Mucosa of descending colon (tissue), 3 donors: ENCODE measurements at regions not wholly inside any gene's neighbourhood (a gene's known extent, or its start where the extent isn't known, plus 50 kb on each side); places are given as distances from the start of the nearest gene placed in this dataset.

Source experiments
- ATAC-seq: fragments of 200-7000 bp; cut with Tn5 transposase; one replicate; pipeline ENCODE4 v1.9.1; 2020; ENCODE audit warnings: mild to moderate bottlenecking, moderate library complexity
- DNase-seq, 3 donors: peaks; one replicate each; pipeline ENCODE4 v3.0.0-alpha.2; 2020
- H3K36me3 ChIP-seq: fragments of 200-600 bp; one replicate; pipeline ENCODE4 v1.8.0; 2021; ENCODE audit warnings: low read depth, mild to moderate bottlenecking
- H3K4me1 ChIP-seq: fragments of 200-600 bp; one replicate; pipeline ENCODE4 v1.8.0; 2021; ENCODE audit warnings: low read depth, mild to moderate bottlenecking
- H3K4me3 ChIP-seq: fragments of 200-600 bp; one replicate; pipeline ENCODE4 v1.8.0; 2021; ENCODE audit warnings: mild to moderate bottlenecking
- H3K9me3 ChIP-seq: fragments of 200-600 bp; one replicate; pipeline ENCODE4 v1.8.0; 2021; ENCODE audit warnings: mild to moderate bottlenecking
- CTCF ChIP-seq: fragments of 200-600 bp; IDR thresholded peaks from one replicate; pipeline ENCODE4 v1.8.0; 2022; ENCODE audit warnings: antibody characterized with exemption, mild to moderate bottlenecking
- intact Hi-C, 2 donors: fragments of 100-400 bp; cut with DNase I in 1 of 2; cut with micrococcal nuclease in 1 of 2; formaldehyde crosslinking; loops; one replicate each; pipeline versions ENCODE4 v1.11.0 to v1.11.1; 2022; cut with DNase I, micrococcal nuclease
- donor health status: DM: no; HTN: no; CAD: no; lungs with moderate emphysema.
- donor health status: DM: no; HTN: no; CAD: no.
- donor health status: DM: no; HTN: yes; CAD: no.

DNA sequence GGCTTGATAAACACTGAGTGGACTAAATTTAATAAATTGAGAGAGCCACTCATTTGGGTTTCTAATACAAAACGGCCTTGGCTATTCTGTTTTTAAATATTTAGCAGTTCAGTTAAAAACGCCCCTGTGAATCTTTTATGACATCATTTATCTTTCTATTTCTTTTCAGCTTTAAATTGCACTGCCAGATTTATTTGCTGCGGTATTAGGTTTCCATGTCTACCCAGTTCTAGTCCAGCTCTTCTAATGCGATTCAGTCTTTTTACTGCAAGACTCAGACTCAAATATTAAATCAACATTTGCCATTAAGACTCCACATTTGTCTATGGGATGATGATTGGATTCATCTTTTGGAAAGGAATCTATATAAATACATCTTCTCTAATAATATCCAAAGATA lies 2174.3 kb upstream of the PIK3C3 start:
- H3K4me3 ChIP-seq = no peak overlapping the region
- H3K36me3 ChIP-seq = no peaks in the 10 kb centered on the region
- ATAC-seq (no peak), DNase-seq (no peak)
- no peaks in the 10 kb centered on the region for H3K4me1 ChIP-seq
- H3K9me3 ChIP-seq = no peaks in the 10 kb centered on the region
- TF ChIP-seq CTCF = no peak
- intact Hi-C loops = no loop called here

DNA sequence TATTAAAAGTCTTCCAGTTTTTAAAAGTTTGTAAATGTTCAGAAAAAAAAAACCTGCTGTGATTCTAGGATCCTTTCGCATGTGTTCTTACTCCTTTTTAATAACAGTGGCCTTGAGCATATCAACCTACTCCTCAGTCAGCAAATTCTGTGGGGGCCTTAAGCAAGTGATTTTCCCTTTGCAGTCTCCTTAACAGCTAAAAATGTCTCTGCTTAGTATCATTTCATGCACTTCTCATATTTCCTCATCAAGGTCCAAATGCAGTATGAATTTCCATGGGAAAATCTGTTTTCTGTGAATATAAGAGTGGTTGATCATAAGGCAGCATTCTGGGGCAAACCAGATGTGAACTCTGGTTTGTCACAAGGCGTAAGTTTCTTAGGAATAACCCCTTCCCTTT lies 2175.1 kb upstream of the PIK3C3 start:
- no peak for TF ChIP-seq CTCF
- intact Hi-C loops = no loop called here
- Histone ChIP-seq H3K36me3 (no peaks in the 10 kb centered on the region), H3K4me3 (no peak overlapping the region), H3K4me1 (no peaks in the 10 kb centered on the region), H3K9me3 (no peaks in the 10 kb centered on the region)
- DNase-seq (no peak), ATAC-seq (no peak)

DNA sequence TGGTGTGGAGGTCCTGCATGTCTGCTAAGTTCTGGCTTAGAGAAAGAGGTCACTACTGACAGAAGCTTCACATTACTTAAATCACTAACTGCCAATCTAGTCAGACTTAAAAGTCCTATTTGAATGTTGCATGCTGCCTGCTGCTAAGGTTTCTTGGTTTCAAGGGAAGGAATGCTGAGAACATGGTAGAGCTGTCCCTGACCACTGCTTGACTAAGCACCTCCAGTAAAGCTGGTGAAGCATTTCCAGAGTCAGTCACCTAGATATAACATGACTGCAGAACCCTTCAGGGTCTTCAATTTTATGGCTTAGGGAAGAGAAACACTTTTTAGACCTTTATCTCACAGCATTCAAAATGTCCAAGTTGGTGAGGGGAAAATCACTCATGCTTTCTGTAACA lies 2178.3 kb upstream of the PIK3C3 start:
- no peak for ATAC-seq

DNA sequence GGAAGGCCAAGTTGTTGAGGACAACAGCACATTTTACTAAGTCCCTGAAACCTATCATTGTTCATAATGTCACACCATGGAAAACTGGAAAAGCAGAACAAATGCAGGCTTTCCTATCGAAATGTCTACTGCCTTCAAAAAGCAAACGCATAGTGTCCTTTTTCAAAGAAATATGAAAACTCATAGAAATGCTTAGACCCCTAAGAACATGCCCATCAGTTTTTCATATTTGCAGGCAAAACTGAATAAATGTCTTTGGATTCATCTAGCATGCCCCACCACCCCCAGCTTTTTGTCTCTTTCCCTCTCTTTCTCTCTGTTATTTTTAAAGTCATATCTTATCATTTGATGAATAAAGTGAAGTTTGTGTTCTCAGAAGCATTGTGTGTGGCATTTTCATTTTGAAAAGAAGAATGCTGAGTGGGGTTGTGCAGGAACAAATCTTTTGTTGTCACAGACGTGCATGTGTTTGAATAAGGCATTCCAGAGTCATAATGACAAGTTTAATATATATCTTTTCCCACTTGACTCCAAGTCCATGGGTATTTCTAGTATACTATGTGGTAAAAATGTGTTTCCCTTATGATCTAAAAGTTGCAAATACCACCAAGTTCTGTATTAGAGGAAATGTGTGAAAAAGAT lies 2180.0 kb upstream of the PIK3C3 start:
- H3K4me1 ChIP-seq = no peaks in the 10 kb centered on the region
- intact Hi-C loops = no loop called here
- no peaks in the 10 kb centered on the region for H3K36me3 ChIP-seq
- H3K9me3 ChIP-seq = no peaks in the 10 kb centered on the region
- DNase-seq (no peak), ATAC-seq (no peak)
- TF ChIP-seq CTCF = no peak
- H3K4me3 ChIP-seq = no peak overlapping the region

More for the DNA sequence above, 2178.3 kb upstream of the PIK3C3 start:
- DNase-seq = no peak
- H3K4me1 ChIP-seq = no peaks in the 10 kb centered on the region
- H3K9me3 ChIP-seq = no peaks in the 10 kb centered on the region
- TF ChIP-seq CTCF = no peak
- H3K4me3 ChIP-seq = no peak overlapping the region
- intact Hi-C loops = no loop called here
- H3K36me3 ChIP-seq = no peaks in the 10 kb centered on the region

DNA sequence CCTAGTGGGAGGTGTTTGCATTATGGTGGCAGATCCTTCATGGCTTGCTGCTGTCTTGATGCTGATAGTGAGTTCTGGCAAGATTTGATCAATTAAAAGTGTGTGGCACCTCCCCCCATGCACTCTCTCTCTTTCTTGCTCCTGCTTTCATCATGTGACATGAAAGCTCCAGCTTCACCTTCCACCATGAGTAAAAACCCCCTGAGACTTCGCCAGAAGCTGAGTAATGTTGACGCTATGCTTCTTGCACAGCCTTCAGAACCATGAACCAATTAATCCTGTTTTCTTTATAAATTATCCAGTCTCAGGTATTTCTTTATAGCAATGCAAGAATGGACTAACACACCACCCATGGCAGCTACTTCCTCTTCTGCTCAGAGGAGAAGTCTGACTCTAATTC lies 2181.4 kb upstream of the PIK3C3 start:
- Histone ChIP-seq H3K9me3 (no peaks in the 10 kb centered on the region), H3K36me3 (no peaks in the 10 kb centered on the region), H3K4me1 (no peaks in the 10 kb centered on the region), H3K4me3 (no peak overlapping the region)
- no peak for ATAC-seq
- no peak for DNase-seq
- intact Hi-C loops = no loop called here
- no peak for TF ChIP-seq CTCF
